Dedifferentiated amniotic fluid mesenchymal stem cell (primary cell): ENCODE measurements at regions not wholly inside any gene's neighbourhood (a gene's known extent, or its start where the extent isn't known, plus 50 kb on each side); places are given as distances from the start of the nearest gene placed in this dataset.

ENCODE experiments used
- DNase-seq: peaks from one replicate; pipeline ENCODE4 v3.0.0-alpha.2; 2016; ENCODE audit errors: extremely low spot score

DNA sequence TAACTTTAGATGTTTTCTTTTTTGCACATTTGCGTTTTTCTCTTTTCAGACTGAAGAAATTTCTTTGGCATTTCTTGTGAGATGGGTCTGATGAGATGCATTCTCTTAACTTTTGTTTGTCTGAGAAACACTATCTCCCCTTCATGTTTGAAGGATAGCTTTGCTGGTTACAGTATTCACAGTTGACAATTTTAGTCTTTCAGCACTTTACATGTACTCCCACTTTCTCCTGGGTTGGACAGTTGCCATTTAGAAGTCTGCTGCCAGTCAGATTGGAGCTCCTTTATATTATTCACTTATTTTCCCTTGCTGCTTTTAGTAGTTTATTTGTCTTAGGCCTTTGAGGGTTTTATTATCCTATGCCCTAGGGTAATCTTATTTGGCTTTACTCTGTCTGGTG is 67.3 kb upstream of the VOPP1 start:
- DNase-seq, result no peak

DNA sequence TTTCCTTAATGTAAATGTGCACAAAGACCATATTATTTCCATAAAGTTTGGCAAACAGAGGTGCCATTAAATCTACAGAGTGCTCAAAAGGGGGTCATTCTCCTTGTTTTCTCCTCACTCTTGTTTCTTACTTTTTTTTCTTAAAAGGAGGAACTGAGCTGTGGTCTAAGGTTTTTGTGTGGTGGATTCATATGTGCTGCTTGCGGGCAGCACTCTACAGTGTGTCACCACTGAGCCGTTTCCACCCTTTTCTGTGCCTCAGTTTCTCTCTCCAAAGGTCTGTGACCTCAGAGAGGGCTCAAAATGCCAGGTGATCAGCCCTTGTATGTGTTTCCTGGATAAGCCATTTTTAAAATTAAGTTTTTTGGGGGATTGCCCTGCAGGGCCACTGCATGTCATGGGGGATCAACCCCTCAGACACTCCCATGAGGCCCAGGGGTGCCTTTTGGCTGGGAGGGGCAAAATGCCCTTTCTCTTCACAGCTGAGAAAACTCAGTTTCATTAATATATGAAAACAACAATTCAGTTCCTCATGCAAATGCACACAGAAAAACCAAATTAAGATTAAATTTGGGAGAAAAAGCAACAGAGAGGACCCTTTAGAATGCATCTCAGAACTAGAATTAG is 56.9 kb upstream of the VOPP1 start:
- DNase-seq, result no peak

GRCh38 chr7:55624813-55625212 is 52.5 kb upstream of the VOPP1 start:
- no peak for DNase-seq

- DNase-seq, result no peak
Observed at GRCh38 chr7:55623617-55624016, 51.3 kb upstream of the VOPP1 start.

DNA sequence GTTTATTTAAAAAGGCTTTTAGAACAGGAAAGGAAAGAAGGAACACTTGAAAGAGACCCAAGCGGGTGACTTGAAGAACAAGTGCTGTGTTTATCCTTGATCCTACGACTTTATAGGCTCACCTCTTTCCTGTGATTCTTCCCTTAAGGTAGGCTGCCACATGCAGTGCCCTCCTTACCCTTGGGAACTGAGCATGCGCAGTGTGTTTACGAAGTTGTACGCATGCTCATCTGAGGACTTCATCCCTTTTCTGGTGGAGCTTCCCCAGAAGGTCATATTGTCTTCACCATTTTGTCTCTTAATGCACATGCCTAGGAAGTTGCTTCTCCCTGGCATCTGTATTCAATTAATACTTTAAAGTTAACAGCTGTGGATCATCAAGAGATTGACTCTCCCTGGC is 49.9 kb upstream of the VOPP1 start:
- DNase-seq, result no peak
